ENCODE measurements at regions not wholly inside any gene's neighbourhood (a gene's known extent, or its start where the extent isn't known, plus 50 kb on each side); places are given as distances from the start of the nearest gene placed in this dataset.

DNA sequence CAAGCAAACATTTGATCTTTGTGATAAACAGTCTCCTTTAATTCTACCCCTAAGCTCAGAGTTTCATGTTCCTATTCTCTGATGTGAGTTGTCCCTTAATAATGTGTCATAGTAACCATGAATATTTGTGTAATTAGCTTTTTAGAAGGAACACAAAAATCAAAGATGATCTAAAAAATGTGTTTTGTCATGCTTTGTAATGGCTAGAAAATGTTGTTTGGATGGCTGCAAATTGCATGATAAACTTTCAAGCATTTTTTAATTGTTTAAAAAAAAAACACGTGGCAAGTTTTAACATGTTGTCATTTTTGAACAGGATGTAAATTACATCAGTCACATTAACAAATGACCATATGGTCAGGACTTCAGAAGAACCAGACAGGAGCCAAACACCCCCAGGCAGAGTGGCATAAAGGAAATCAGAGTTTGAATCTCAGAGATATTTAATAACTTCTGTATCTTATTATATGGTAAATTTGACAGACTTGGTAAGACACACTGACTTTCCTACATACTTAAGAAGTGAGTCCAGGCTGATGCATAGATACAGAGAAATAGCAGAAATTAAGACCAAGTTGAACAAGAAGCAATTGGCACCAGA is 223.9 kb upstream of the VEGFC start:
- DNase-seq, result no peak
- intact Hi-C loops (cut with DNase I), result no loop called here

DNA sequence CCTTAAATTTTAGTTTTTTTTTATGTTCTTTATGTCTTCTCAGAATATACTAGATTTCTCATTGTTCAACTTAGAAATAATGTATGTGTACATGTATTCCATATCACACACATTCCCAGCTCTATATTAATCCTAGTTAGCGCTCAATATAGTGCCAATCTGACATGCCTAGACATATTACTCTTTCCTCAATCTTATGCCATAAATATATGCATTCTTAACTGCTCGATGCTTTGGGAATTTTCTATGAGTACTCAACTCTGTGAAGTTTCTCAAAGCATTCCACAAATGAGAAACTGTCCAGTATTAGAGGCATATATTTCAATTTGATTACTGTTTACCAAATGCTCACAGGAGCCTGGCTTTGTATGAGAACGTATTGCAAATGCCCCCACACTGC is 231.2 kb upstream of the VEGFC start:
- intact Hi-C loops (cut with DNase I), result no loop called here
- DNase-seq, result no peak

DNA sequence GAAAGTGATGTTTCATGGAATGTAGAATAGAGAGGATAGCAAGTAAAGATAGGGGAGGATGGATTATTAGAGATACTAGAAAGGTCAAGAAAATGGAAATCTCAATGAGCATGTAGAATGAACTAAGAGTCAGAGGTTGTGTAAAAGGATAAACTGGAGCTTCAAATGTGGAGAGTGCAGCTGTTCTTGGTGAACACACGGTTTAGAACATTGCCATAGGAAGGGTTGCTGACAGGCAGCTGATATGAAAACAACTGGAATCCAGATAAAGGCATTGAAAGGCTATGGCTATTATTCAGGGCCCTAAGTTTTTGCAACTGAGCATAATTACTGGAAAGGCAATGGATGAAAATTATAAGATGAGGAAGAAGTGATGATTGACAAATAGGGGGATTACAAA is 239.6 kb upstream of the VEGFC start:
- no peak for DNase-seq
- intact Hi-C loops (cut with DNase I), result no loop called here

GRCh38 chr4:177033135-177033534 is 240.4 kb upstream of the VEGFC start:
- intact Hi-C loops (cut with DNase I), result no loop called here
- no peak for DNase-seq

GRCh38 chr4:177033632-177034031 is 240.9 kb upstream of the VEGFC start:
- intact Hi-C loops (cut with DNase I), result no loop called here
- no peak for DNase-seq

DNA sequence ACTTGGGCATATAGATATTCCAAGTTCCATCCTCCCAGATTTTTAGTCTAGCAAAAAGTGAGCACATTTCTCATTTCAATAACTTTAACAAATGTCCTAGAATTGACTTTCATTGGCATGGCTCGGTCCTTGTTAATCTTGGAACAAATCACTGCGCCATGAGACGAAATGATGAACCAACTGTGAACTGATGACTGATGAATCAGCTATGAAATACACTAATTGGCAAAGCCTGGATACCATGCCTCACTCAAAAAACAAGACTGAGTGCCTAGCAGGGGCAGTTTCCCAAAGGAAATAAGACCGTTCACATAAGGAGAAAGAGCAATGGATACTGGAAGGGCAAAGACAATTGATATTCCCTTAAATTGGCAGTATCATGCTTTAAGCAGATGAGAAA is 248.6 kb upstream of the VEGFC start:
- no peak for DNase-seq
- intact Hi-C loops (cut with DNase I), result loop anchor here (10.0 kb wide), 1 partner anchor 667 kb away; no protein-coding TSS in a partner anchor

DNA sequence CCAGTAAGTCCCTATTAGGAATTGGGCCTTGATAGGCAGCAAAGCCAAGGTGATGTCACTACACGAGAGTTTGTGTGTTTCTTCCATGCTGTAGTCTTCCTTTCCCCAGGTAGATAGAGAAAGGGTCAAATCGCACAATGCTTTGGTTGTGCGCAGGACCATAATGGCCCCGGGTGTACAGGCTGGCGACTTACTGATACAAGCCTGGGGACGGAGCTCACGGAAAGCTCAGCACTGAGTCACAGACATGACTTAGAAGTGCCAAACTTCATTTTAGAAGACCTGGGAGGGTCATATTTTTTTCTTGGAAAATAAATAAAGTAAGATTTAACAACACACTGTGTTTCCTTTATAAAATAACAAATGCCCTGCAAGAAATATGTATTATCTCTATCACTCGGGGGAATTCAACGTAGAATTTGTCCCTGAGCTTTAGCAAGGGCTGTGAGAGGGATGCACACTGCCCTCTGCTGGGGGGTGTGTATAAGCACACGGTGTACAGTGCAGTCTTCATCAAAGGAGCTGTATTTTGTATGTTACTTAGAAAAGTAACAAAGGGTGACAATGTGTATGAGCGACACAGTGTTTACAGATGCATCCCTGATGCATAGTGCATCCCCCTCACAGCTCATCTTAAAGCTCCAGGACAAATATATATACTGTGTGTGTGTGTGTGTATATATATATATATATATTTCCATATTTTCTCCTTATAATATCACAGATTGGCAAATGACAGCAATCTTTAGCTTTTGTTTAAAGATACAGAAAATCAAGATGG is 254.5 kb upstream of the VEGFC start:
- peak; percentile 18 to 86 (median 72) for DNase-seq
- intact Hi-C loops (cut with DNase I), result loop anchor here (10.0 kb wide), 1 partner anchor 672 kb away; no protein-coding TSS in a partner anchor

GRCh38 chr4:177047851-177048174 is 255.1 kb upstream of the VEGFC start:
- intact Hi-C loops (cut with DNase I), result loop anchor here (10.0 kb wide), 1 partner anchor 673 kb away; no protein-coding TSS in a partner anchor

DNA sequence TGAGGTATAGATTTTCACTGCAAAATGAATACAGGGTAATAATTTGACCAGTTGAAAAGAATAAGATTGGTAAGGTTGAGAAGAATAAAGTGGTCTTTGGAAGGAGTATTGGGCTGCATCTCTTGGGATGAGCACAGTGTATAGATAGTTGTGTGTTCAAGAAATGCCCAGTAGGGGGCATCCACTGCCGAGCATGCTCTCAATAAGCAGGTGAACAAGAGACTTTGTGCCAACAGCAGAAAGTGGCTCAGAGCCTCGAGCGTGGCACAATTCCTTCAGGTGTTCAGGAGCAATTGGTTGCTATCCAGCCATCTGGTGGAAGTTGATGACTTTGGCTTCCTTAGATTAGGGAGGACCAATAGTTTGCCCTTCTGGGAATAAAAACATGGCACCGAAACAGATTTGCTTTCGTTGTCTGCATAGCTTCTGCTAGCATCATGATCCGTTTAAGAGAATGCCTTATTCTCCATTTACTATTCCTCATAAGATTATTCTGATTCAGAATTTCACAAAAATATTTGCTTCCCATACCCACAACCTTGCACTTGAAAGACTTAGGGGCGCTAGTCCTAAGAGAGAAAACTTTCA is 258.1 kb upstream of the NEIL3 start:
- peak in 2 of 42 donors; percentile 26 to 47 for DNase-seq
- intact Hi-C loops (cut with DNase I), result no loop called here

More at GRCh38 chr4:177047851-177048174, 255.1 kb upstream of the VEGFC start:
- no peak for DNase-seq

- intact Hi-C loops (cut with DNase I), result no loop called here
- no peak for DNase-seq
Observed at GRCh38 chr4:177052211-177052934, 257.3 kb upstream of the NEIL3 start.

- intact Hi-C loops (cut with DNase I), result no loop called here
Observed at GRCh38 chr4:177057186-177057585, 252.5 kb upstream of the NEIL3 start.

DNA sequence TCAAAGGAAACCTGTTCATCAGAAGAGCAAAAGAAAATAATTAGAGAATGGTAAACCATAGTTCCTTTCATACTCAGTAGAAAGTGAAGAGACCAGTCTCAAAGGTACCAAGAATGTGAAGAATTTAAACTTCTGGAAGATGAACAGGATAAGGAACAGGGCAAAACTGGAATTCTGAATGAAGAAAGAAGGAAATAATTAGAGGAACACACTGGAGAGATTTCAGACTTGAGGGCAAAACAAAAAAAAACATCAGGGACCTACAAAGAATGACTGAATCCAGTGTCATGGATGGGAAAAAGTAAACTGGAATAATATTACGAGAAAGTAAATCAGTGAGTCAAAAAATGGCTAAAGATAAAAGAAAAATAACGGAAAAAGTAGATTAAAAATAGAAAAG is 245.6 kb upstream of the NEIL3 start:
- intact Hi-C loops (cut with DNase I), result no loop called here
- DNase-seq, result no peak

More at GRCh38 chr4:177057186-177057585, 252.5 kb upstream of the NEIL3 start:
- DNase-seq, result no peak

GRCh38 chr4:177064729-177065394 is 244.8 kb upstream of the NEIL3 start:
- intact Hi-C loops (cut with DNase I), result no loop called here

DNA sequence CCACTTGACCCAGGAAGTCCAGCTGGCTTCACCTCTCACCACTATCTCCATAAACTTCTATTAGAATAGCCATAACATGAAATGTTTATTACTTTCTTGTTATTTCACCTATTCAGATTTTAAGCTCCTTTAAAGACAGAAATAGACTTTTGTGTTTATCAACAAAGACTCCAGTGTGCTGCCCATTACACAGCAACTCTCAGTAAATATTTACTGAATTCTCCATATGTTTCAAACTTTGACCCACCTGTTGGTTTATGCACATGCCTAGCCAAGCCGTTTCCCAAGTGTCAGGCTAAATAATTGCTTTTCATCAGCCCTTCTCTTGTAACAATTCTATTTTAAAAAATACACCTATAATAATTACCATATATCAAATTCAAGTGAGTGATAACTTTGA is 242.9 kb upstream of the NEIL3 start:
- DNase-seq, result no peak
- intact Hi-C loops (cut with DNase I), result no loop called here

More at GRCh38 chr4:177064729-177065394, 244.8 kb upstream of the NEIL3 start:
- DNase-seq, result no peak

- no peak for DNase-seq
- intact Hi-C loops (cut with DNase I), result no loop called here
Observed at GRCh38 chr4:177070533-177071058, 239.1 kb upstream of the NEIL3 start.

DNA sequence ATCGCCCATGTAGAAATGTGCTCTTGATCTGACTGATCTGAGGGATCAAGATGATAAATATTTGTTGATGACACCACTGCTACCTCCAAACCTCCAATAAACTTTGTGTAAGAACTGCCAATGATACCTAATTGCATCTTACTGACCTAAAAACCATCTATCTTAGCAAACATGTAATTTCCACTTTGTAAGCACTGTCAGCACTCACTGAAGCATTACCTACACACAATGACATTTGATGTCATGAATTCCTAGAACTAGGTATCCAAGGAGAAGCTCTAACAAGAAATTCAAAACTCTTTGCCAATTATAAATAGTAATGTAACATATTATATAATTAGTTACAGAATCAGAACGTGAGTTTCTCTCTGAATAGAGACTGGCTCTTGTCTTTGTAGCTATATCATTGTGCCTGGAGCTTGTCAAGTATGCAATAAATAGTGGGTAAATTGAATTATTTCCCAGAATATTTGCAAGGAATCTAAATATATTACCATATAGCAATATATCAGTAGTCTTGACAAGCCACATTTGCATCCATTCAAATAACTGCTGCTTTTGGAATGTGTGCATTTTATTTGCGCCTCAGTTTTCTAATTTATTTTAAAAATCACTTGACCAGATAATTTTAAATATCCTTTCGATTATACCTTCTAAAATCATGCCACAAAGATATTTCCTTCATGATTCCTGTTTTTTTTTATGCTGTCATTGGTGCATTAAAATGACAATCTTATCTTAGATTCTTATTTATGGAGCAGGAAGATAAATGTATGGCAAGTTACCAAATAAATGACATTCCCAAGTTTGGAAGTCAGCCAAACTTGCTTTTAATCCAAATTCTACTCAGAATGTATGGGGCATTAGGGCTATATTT is 232.3 kb upstream of the NEIL3 start:
- intact Hi-C loops (cut with DNase I), result no loop called here
- DNase-seq, result no peak

GRCh38 chr4:177079327-177079726 is 230.3 kb upstream of the NEIL3 start:
- no peak for DNase-seq
- intact Hi-C loops (cut with DNase I), result no loop called here

- intact Hi-C loops (cut with DNase I), result no loop called here
- no peak for DNase-seq
Observed at GRCh38 chr4:177080388-177080787, 229.3 kb upstream of the NEIL3 start.

All from head of caudate nucleus (tissue), 42 donors.